HFF-Myc (cell line): ENCODE measurements at regions not wholly inside any gene's neighbourhood (a gene's known extent, or its start where the extent isn't known, plus 50 kb on each side); places are given as distances from the start of the nearest gene placed in this dataset.
A peak's percentile ranks its signal among the peaks of the same experiment; 100 is the strongest.

ENCODE experiments used
- DNase-seq: peaks from one replicate; pipeline ENCODE4 v3.0.0-alpha.2; 2011; ENCODE audit warnings: low read depth; ENCODE audit errors: extremely low read depth
- H3K4me3 ChIP-seq: replicated peaks from 2 replicates; pipeline ENCODE4 v1.5.1; 2011; ENCODE audit warnings: low read depth, mild to moderate bottlenecking, control low read depth, low read length
- TF ChIP-seq, protein P1 (sequence below): IDR thresholded peaks from 2 replicates; pipeline ENCODE4 v1.5.1; 2012; ENCODE audit warnings: mild to moderate bottlenecking, low read depth, low read length, control low read depth; ENCODE audit errors: missing control alignments

DNA sequence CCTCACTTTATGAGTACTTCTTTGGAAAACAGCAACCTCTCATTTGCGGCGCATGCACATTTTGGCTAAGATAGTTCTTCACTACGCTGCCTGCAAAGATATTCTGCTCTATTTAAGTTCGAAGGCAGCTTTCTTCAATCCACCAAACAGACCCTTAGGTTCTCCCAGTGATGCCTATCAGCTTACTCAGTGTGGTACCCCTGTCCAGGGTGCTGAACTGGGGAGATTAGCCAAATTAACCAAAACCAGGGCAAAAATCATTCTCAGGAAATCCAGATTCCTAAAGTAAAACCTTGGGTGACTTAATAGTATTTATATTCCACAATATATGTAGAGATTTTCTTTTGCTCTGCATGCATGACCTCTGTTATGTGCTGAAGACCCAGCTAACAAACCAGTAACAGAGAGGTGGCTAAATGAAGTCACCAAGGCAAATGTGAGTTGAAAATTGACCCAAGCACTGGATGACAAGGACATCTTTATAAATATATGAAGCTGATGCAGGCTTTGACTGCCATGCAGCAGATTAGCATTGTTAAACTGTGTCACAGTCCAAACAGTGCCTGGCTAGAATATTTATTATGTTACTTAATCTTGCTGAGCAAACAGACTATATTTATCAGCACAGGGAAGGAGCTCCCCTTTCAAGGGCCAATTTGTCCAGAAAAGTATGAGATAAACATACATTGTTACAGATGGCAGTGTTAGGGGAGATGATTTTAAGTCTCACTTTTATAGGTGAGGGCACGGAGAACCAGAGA is 418.2 kb downstream of the STIM2 start:
- TF ChIP-seq, protein P1, sequence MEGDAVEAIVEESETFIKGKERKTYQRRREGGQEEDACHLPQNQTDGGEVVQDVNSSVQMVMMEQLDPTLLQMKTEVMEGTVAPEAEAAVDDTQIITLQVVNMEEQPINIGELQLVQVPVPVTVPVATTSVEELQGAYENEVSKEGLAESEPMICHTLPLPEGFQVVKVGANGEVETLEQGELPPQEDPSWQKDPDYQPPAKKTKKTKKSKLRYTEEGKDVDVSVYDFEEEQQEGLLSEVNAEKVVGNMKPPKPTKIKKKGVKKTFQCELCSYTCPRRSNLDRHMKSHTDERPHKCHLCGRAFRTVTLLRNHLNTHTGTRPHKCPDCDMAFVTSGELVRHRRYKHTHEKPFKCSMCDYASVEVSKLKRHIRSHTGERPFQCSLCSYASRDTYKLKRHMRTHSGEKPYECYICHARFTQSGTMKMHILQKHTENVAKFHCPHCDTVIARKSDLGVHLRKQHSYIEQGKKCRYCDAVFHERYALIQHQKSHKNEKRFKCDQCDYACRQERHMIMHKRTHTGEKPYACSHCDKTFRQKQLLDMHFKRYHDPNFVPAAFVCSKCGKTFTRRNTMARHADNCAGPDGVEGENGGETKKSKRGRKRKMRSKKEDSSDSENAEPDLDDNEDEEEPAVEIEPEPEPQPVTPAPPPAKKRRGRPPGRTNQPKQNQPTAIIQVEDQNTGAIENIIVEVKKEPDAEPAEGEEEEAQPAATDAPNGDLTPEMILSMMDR = no peak
- no peak overlapping the region for H3K4me3 ChIP-seq
- peak; percentile 1 for DNase-seq

GRCh38 chr4:27288496-27288895 is 427.9 kb downstream of the STIM2 start:
- DNase-seq = no peak
- TF ChIP-seq, protein P1 = no peak
- no peak overlapping the region for H3K4me3 ChIP-seq

GRCh38 chr4:27289704-27290103 is 429.1 kb downstream of the STIM2 start:
- TF ChIP-seq, protein P1 = no peak
- no peak for DNase-seq
- H3K4me3 ChIP-seq = no peak overlapping the region

GRCh38 chr4:27293831-27294230 is 433.2 kb downstream of the STIM2 start:
- DNase-seq = no peak
- TF ChIP-seq, protein P1 = no peak
- H3K4me3 ChIP-seq = no peak overlapping the region

DNA sequence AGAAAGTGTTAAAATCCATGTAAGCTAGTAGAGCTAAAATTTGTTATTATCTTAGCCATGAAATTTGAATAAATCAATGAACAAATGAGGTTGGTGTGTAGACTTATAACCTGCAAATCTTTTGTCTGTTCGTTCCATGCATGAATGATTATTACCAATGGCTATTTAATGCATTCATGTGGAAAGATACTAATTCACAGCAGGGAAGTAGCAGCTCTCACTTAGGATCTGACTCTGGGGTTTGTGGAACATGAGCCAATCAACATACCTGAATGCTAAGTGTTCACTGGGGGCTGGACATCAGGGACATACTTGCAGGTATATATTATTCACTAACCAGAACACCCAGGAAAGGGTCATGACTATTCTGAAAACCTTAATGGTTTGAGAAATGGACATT is 444.1 kb downstream of the STIM2 start:
- TF ChIP-seq, protein P1 = no peak
- H3K4me3 ChIP-seq = no peak overlapping the region
- DNase-seq = no peak

- no peak for DNase-seq
- H3K4me3 ChIP-seq = no peak overlapping the region
- TF ChIP-seq, protein P1 = no peak
Observed at GRCh38 chr4:27305246-27305645, 444.6 kb downstream of the STIM2 start.

- no peak for DNase-seq
- TF ChIP-seq, protein P1 = no peak
- H3K4me3 ChIP-seq = no peak overlapping the region
Observed at GRCh38 chr4:27308379-27308778, 447.7 kb downstream of the STIM2 start.
